ENCODE measurements at regions not wholly inside any gene's neighbourhood (a gene's known extent, or its start where the extent isn't known, plus 50 kb on each side); places are given as distances from the start of the nearest gene placed in this dataset.

- TF ChIP-seq CTCF (IDR thresholded peaks at IDR 0.05) = no peak
- no peak for TF ChIP-seq POLR2A (IDR thresholded peaks at IDR 0.05)
Observed at GRCh38 chr4:119823891-119824290, 195.3 kb upstream of the PDE5A start.
